ENCODE measurements at regions not wholly inside any gene's neighbourhood (a gene's known extent, or its start where the extent isn't known, plus 50 kb on each side); places are given as distances from the start of the nearest gene placed in this dataset.

GRCh38 chr18:25662272-25662671 is 310.3 kb upstream of the ZNF521 start:
- no peak overlapping the region for H3K27ac ChIP-seq
- DNase-seq (ENCODE audit: low read depth, low spot score) = no peak

- no peak overlapping the region for H3K27ac ChIP-seq
- DNase-seq (ENCODE audit: low read depth, low spot score) = no peak
Observed at GRCh38 chr18:25661831-25662230, 309.9 kb upstream of the ZNF521 start.

- DNase-seq (ENCODE audit: low read depth, low spot score) = no peak
- no peak overlapping the region for H3K27ac ChIP-seq
Observed at GRCh38 chr18:25659541-25659940, 307.6 kb upstream of the ZNF521 start.

GRCh38 chr18:25658476-25658875 is 306.5 kb upstream of the ZNF521 start:
- no peak overlapping the region for H3K27ac ChIP-seq
- no peak for DNase-seq (ENCODE audit: low read depth, low spot score)

GRCh38 chr18:25651553-25651952 is 299.6 kb upstream of the ZNF521 start:
- H3K27ac ChIP-seq = no peak overlapping the region
- no peak for DNase-seq (ENCODE audit: low read depth, low spot score)

- H3K27ac ChIP-seq = no peak overlapping the region
- no peak for DNase-seq (ENCODE audit: low read depth, low spot score)
Observed at GRCh38 chr18:25650201-25650941, 298.4 kb upstream of the ZNF521 start.

- no peak for DNase-seq (ENCODE audit: low read depth, low spot score)
- no peak overlapping the region for H3K27ac ChIP-seq
Observed at GRCh38 chr18:25648716-25649260, 296.8 kb upstream of the ZNF521 start.

- no peak for DNase-seq (ENCODE audit: low read depth, low spot score)
- no peak overlapping the region for H3K27ac ChIP-seq
Observed at GRCh38 chr18:25647404-25647803, 295.4 kb upstream of the ZNF521 start.

GRCh38 chr18:25646971-25647370 is 295.0 kb upstream of the ZNF521 start:
- no peak overlapping the region for H3K27ac ChIP-seq

GRCh38 chr18:25639596-25639995 is 287.6 kb upstream of the ZNF521 start:
- DNase-seq (ENCODE audit: low read depth, low spot score) = no peak
- no peak overlapping the region for H3K27ac ChIP-seq

More at GRCh38 chr18:25646971-25647370, 295.0 kb upstream of the ZNF521 start:
- DNase-seq (ENCODE audit: low read depth, low spot score) = no peak

- DNase-seq (ENCODE audit: low read depth, low spot score) = no peak
- no peak overlapping the region for H3K27ac ChIP-seq
Observed at GRCh38 chr18:25633563-25633962, 281.6 kb upstream of the ZNF521 start.

GRCh38 chr18:25630682-25631081 is 278.7 kb upstream of the ZNF521 start:
- no peak for DNase-seq (ENCODE audit: low read depth, low spot score)
- H3K27ac ChIP-seq = no peak overlapping the region

- no peak for DNase-seq (ENCODE audit: low read depth, low spot score)
- H3K27ac ChIP-seq = no peak overlapping the region
Observed at GRCh38 chr18:25621682-25622081, 269.7 kb upstream of the ZNF521 start.

GRCh38 chr18:25621144-25621543 is 269.2 kb upstream of the ZNF521 start:
- no peak for DNase-seq (ENCODE audit: low read depth, low spot score)
- no peak overlapping the region for H3K27ac ChIP-seq

GRCh38 chr18:25614168-25614567 is 262.2 kb upstream of the ZNF521 start:
- DNase-seq (ENCODE audit: low read depth, low spot score) = no peak
- H3K27ac ChIP-seq = no peak overlapping the region

GRCh38 chr18:25612466-25612865 is 260.5 kb upstream of the ZNF521 start:
- DNase-seq (ENCODE audit: low read depth, low spot score) = no peak

GRCh38 chr18:25608091-25608490 is 256.1 kb upstream of the ZNF521 start:
- no peak for DNase-seq (ENCODE audit: low read depth, low spot score)
- no peak overlapping the region for H3K27ac ChIP-seq

More at GRCh38 chr18:25612466-25612865, 260.5 kb upstream of the ZNF521 start:
- no peak overlapping the region for H3K27ac ChIP-seq

- DNase-seq (ENCODE audit: low read depth, low spot score) = no peak
- no peak overlapping the region for H3K27ac ChIP-seq
Observed at GRCh38 chr18:25604894-25605597, 253.1 kb upstream of the ZNF521 start.

- no peak for DNase-seq (ENCODE audit: low read depth, low spot score)
- no peak overlapping the region for H3K27ac ChIP-seq
Observed at GRCh38 chr18:25604196-25604893, 252.4 kb upstream of the ZNF521 start.

- DNase-seq (ENCODE audit: low read depth, low spot score) = no peak
- H3K27ac ChIP-seq = no peak overlapping the region
Observed at GRCh38 chr18:25599443-25599842, 247.5 kb upstream of the ZNF521 start.

GRCh38 chr18:25597476-25597875 is 245.5 kb upstream of the ZNF521 start:
- no peak for DNase-seq (ENCODE audit: low read depth, low spot score)
- H3K27ac ChIP-seq = no peak overlapping the region

Data from epithelial cell of prostate (primary cell).